Anterior cingulate cortex (tissue), 58 donors: ENCODE measurements at regions not wholly inside any gene's neighbourhood (a gene's known extent, or its start where the extent isn't known, plus 50 kb on each side); places are given as distances from the start of the nearest gene placed in this dataset.
A peak's percentile ranks its signal among the peaks of the same experiment; 100 is the strongest.

ENCODE experiments used
- DNase-seq, 58 donors: peaks; one replicate each; lab custom pipeline; 2025; lab: John Stamatoyannopoulos, UW

DNA sequence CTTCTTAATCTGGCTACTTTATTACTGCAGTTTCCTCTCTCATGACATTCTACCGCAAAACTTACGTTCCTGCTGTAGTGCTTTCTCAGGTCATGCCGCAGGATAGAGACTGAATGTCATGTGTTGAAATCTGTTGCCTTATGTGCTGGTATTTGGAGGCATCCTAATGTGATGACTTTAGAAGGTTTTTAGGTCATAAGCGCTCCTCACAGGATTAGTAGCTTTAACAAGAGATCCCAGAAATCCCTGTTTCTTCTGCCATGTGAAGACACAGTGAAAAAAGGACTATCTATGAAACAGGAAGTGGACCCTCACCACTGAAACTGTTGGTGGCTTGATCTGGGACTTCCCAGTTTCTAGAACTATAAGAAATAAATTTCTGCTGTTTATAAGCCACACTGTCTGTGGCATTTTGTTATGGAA is 209.3 kb downstream of the LACC1 start:
- no peak for DNase-seq

DNA sequence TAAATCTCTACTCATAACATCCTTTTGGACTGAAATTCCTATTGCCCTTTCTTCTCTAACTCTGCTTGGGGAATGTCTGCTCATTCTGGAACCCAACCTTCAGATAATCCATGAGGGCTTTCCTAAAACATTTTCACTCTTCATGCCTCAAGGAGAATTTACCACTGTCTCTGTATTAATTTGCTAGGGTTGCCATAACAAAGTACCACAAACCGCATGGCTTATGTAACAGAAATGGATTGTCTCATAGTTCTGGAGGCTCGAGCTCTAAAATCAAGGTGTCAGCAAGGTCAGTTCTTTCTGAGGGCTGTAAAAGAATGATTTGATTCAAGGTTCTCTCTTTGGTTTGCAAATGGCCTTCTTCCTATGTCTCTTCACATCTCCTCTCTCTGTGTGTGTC is 209.7 kb downstream of the LACC1 start:
- DNase-seq = no peak

- DNase-seq = no peak
Measured at GRCh38 chr13:44092078-44092970, 212.6 kb downstream of the LACC1 start.

GRCh38 chr13:44093607-44094564 is 214.2 kb downstream of the LACC1 start:
- DNase-seq = no peak

DNA sequence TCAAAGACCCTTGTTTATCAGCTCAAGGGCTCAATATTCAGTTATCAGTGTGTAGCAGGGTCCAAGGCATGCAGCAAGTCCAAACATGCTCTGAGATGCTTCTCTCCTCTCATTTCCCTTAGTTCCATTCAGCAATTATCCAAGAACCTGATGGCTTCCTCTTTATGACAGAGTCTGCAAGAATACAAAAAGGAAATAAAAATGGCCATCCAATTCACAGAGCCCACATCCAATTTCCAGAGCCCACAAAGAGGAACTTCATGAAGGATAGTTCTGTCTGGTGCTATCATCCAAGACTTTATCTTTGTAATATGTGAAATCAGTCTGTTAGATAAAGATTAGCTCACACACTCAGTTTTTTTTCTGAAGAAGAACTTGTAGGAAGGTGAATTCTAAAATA is 217.2 kb downstream of the LACC1 start:
- no peak for DNase-seq

- no peak for DNase-seq
Measured at GRCh38 chr13:44098559-44098958, 218.9 kb downstream of the LACC1 start.

GRCh38 chr13:44101347-44102083 is 221.8 kb downstream of the LACC1 start:
- no peak for DNase-seq

GRCh38 chr13:44103429-44104196 is 223.9 kb downstream of the LACC1 start:
- peak in 2 of 58 donors; percentile 6 to 28 for DNase-seq

GRCh38 chr13:44104197-44104490 is 224.4 kb downstream of the LACC1 start:
- peak in 43 of 58 donors; percentile 10 to 68 (median 43) for DNase-seq

- DNase-seq = no peak
Measured at GRCh38 chr13:44104969-44105368, 225.3 kb downstream of the LACC1 start.

- no peak for DNase-seq
Measured at GRCh38 chr13:44106266-44107152, 226.8 kb downstream of the LACC1 start.

- DNase-seq = no peak
Measured at GRCh38 chr13:44107357-44108121, 227.8 kb downstream of the LACC1 start.

GRCh38 chr13:44108331-44108858 is 228.7 kb downstream of the LACC1 start:
- DNase-seq = no peak

GRCh38 chr13:44110091-44110621 is 230.5 kb downstream of the LACC1 start:
- no peak for DNase-seq

GRCh38 chr13:44111701-44112100 is 232.0 kb downstream of the LACC1 start:
- no peak for DNase-seq

DNA sequence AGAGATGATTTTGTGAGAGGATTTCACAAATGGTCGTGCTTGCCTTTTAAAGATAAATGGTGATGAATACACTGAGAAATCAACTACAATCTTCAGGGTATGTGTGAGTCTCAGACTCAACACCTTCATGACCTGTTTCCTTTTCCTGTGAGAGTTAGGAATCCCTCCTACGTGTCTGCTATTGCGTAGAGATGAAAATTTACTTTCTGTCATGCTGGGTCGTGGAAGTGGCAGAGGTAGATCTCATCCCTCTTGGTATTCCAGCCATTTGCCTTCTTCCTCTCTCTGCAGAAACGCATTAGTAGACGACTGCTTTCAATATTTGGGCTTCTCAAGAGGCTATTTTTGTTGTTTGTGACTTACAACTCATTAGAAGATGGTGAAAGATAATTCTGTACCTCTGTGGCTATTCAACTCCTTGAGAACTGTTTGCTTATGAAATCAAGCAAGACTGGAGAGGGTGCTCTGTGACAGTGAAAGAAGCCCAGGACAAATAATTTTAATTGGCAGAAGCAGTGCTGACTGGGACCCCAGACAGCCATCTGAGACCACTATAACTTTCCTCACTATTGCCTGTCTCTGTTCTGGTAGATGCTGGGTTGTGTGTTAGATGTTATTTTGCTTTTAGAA is 233.1 kb downstream of the LACC1 start:
- no peak for DNase-seq
